HEK293T (cell line): ENCODE measurements at regions not wholly inside any gene's neighbourhood (a gene's known extent, or its start where the extent isn't known, plus 50 kb on each side); places are given as distances from the start of the nearest gene placed in this dataset.

ENCODE experiments used
- CTCF ChIA-PET: fragments of 350-600 bp; formaldehyde crosslinking; extraction: SDS; loops from one replicate; lab custom pipeline; 2021; ENCODE audit warnings: antibody characterized with exemption, inconsistent platforms; lab: Yijun Ruan, JAX
- POLR2A ChIA-PET: fragments of 350-600 bp; formaldehyde crosslinking; extraction: SDS; loops from one replicate; lab custom pipeline; 2020; ENCODE audit warnings: antibody characterized with exemption, inconsistent platforms; lab: Yijun Ruan, JAX
- DNase-seq: peaks from one replicate; pipeline ENCODE4 v3.0.0; 2012; ENCODE audit warnings: mixed read lengths; ENCODE audit errors: extremely low spot score
- ARNT ChIP-seq: fragments of 450-650 bp; IDR thresholded peaks from 2 replicates; pipeline ENCODE4 v1.6.1; 2017; ENCODE audit warnings: mild to moderate bottlenecking
- BHLHE40 ChIP-seq: fragments of 450-650 bp; IDR thresholded peaks from 2 replicates; pipeline ENCODE4 v1.6.1; 2016; ENCODE audit warnings: mild to moderate bottlenecking, moderate library complexity, borderline replicate concordance
- CTBP1 ChIP-seq: fragments of 450-650 bp; IDR thresholded peaks from 2 replicates; pipeline ENCODE4 v1.6.1; 2016; ENCODE audit warnings: borderline replicate concordance
- ELF4 ChIP-seq: fragments of 450-650 bp; IDR thresholded peaks from 2 replicates; pipeline ENCODE4 v1.6.1; 2017; ENCODE audit warnings: antibody characterized with exemption
- FOXA1 ChIP-seq: fragments of 450-650 bp; IDR thresholded peaks from 2 replicates; pipeline ENCODE4 v1.6.1; 2016; ENCODE audit warnings: mild to moderate bottlenecking
- FOXK2 ChIP-seq: fragments of 450-650 bp; IDR thresholded peaks from 2 replicates; pipeline ENCODE4 v1.6.1; 2016; ENCODE audit warnings: mild to moderate bottlenecking
- FOXM1 ChIP-seq: fragments of 450-650 bp; IDR thresholded peaks from 2 replicates; pipeline ENCODE4 v1.6.1; 2017; ENCODE audit warnings: mild to moderate bottlenecking, borderline replicate concordance
- HDGF ChIP-seq: fragments of 450-650 bp; IDR thresholded peaks from 2 replicates; pipeline ENCODE4 v1.6.1; 2017; ENCODE audit warnings: antibody characterized with exemption, borderline replicate concordance
- L3MBTL2 ChIP-seq: fragments of 450-650 bp; conservative IDR thresholded peaks from 2 replicates; pipeline ENCODE4 v1.6.1; 2016; ENCODE audit warnings: mild to moderate bottlenecking
- LEF1 ChIP-seq: fragments of 450-650 bp; IDR thresholded peaks from 2 replicates; pipeline ENCODE4 v1.6.1; 2017; ENCODE audit warnings: mild to moderate bottlenecking, borderline replicate concordance
- NFRKB ChIP-seq: fragments of 450-650 bp; IDR thresholded peaks from 2 replicates; pipeline ENCODE4 v1.6.1; 2016; ENCODE audit warnings: mild to moderate bottlenecking, moderate library complexity
- PKNOX1 ChIP-seq: fragments of 450-650 bp; IDR thresholded peaks from 2 replicates; pipeline ENCODE4 v1.6.1; 2016
- SP1 ChIP-seq: fragments of 450-650 bp; IDR thresholded peaks from 2 replicates; pipeline ENCODE4 v1.6.1; 2017
- SUZ12 ChIP-seq: fragments of 450-650 bp; IDR thresholded peaks from 2 replicates; pipeline ENCODE4 v1.6.1; 2016; ENCODE audit warnings: mild to moderate bottlenecking
- TARDBP ChIP-seq: fragments of 450-650 bp; IDR thresholded peaks from 2 replicates; pipeline ENCODE4 v1.6.1; 2016
- ZNF384 ChIP-seq: fragments of 450-650 bp; IDR thresholded peaks from 2 replicates; pipeline ENCODE4 v1.6.1; 2016

GRCh38 chr5:171562822-171563221 is 143.4 kb downstream of the FGF18 start:
- no peak for TF ChIP-seq PKNOX1
- no peak for TF ChIP-seq SP1
- TF ChIP-seq SUZ12 = no peak
- no peak for TF ChIP-seq FOXK2
- no peak for TF ChIP-seq L3MBTL2
- no peak for TF ChIP-seq BHLHE40
- TF ChIP-seq CTBP1 = no peak
- no peak for TF ChIP-seq ELF4
- no peak for TF ChIP-seq TARDBP
- no peak for TF ChIP-seq ARNT
- no peak for TF ChIP-seq NFRKB
- no peak for TF ChIP-seq LEF1
- DNase-seq = no peak
- CTCF ChIA-PET = no interaction called here
- POLR2A ChIA-PET = no interaction called here

GRCh38 chr5:171568389-171568788 is 148.9 kb downstream of the FGF18 start:
- DNase-seq = no peak
- ChIA-PET CTCF (no interaction called here), POLR2A (no interaction called here)
- no peak for TF ChIP-seq FOXM1
- no peak for TF ChIP-seq L3MBTL2
- no peak for TF ChIP-seq SUZ12
- TF ChIP-seq CTBP1 = no peak
- no peak for TF ChIP-seq ARNT
- no peak for TF ChIP-seq NFRKB
- no peak for TF ChIP-seq LEF1
- no peak for TF ChIP-seq ZNF384
- TF ChIP-seq FOXA1 = no peak
- no peak for TF ChIP-seq TARDBP
- TF ChIP-seq BHLHE40 = no peak
- TF ChIP-seq ELF4 = no peak
- TF ChIP-seq SP1 = no peak
- TF ChIP-seq HDGF = no peak
- no peak for TF ChIP-seq PKNOX1
- TF ChIP-seq FOXK2 = no peak

GRCh38 chr5:171569065-171569712 is 149.7 kb downstream of the FGF18 start:
- DNase-seq = no peak
- no peak for TF ChIP-seq PKNOX1
- POLR2A ChIA-PET = no interaction called here
- CTCF ChIA-PET = no interaction called here

- TF ChIP-seq SP1 (no peak), ZNF384 (no peak), BHLHE40 (no peak), FOXK2 (no peak), SUZ12 (no peak), PKNOX1 (no peak), ARNT (no peak)
- DNase-seq = no peak
- ChIA-PET POLR2A (interaction anchor here (0.6 kb wide), 1 partner anchor 52 kb away, joined by 3 read pairs; no protein-coding TSS in a partner anchor), CTCF (no interaction called here)
Measured at GRCh38 chr5:171570244-171570825, 150.9 kb downstream of the FGF18 start.

- DNase-seq = no peak
- ChIA-PET CTCF (no interaction called here), POLR2A (no interaction called here)
- TF ChIP-seq NFRKB (no peak), LEF1 (no peak), FOXM1 (no peak)
Measured at GRCh38 chr5:171571663-171572062, 152.2 kb downstream of the FGF18 start.

- ChIA-PET POLR2A (no interaction called here), CTCF (no interaction called here)
- DNase-seq = no peak
- no peak for TF ChIP-seq SUZ12
- TF ChIP-seq FOXK2 = no peak
- no peak for TF ChIP-seq L3MBTL2
- no peak for TF ChIP-seq ELF4
- TF ChIP-seq PKNOX1 = no peak
- TF ChIP-seq FOXA1 = no peak
- TF ChIP-seq TARDBP = no peak
- no peak for TF ChIP-seq HDGF
- TF ChIP-seq FOXM1 = no peak
- no peak for TF ChIP-seq ZNF384
- no peak for TF ChIP-seq SP1
- no peak for TF ChIP-seq CTBP1
Measured at GRCh38 chr5:171573021-171573420, 153.6 kb downstream of the FGF18 start.
